Ishikawa (cell line): ENCODE measurements at regions not wholly inside any gene's neighbourhood (a gene's known extent, or its start where the extent isn't known, plus 50 kb on each side); places are given as distances from the start of the nearest gene placed in this dataset.

Experiments
- CEBPB ChIP-seq: IDR thresholded peaks from 2 replicates; pipeline ENCODE4 v1.6.1; 2012
- CREB1 ChIP-seq: IDR thresholded peaks from 2 replicates; pipeline ENCODE4 v1.6.1; 2012; ENCODE audit warnings: low read depth
- EP300 ChIP-seq: IDR thresholded peaks from 2 replicates; pipeline ENCODE4 v1.6.1; 2012; ENCODE audit warnings: borderline replicate concordance
- RAD21 ChIP-seq: IDR thresholded peaks from 2 replicates; pipeline ENCODE4 v1.6.1; 2012; ENCODE audit warnings: low read depth
- TAF1 ChIP-seq: IDR thresholded peaks from 2 replicates; pipeline ENCODE4 v1.6.1; 2012; ENCODE audit warnings: low read depth, mild to moderate bottlenecking
- YY1 ChIP-seq: IDR thresholded peaks from 2 replicates; pipeline ENCODE4 v1.6.1; 2012; ENCODE audit warnings: low read depth
- ZBTB7A ChIP-seq: IDR thresholded peaks from 2 replicates; pipeline ENCODE4 v1.6.1; 2012; ENCODE audit warnings: low read depth
- TF ChIP-seq, protein P1 (sequence below): IDR thresholded peaks from 2 replicates; pipeline ENCODE4 v1.6.1; 2012
- TF ChIP-seq, protein P2 (sequence below): IDR thresholded peaks from 2 replicates; pipeline ENCODE4 v1.6.1; 2012; ENCODE audit warnings: low read depth, mild to moderate bottlenecking
- TF ChIP-seq, protein P3 (sequence below): IDR thresholded peaks from 2 replicates; pipeline ENCODE4 v1.6.1; 2012

DNA sequence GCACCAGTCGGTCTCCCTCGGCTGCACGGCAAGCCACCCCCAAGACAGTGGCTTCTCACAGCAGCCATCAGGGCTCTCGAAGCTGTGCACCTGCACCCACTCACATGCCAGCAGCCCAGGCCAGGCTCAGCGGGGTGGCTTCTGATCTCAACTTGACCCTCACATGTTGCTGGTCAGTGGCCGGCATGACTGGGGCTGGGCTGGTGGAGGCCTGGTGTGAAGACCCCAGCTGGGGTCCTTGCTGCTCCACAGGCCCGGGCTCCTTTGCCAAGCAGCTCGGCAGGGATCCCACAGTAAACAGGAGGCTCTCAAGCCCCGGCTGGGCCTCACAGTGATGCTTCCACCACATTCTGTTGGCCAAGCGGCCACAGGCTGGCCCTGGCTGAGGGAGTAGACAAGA lies 128.2 kb downstream of the BRD1 start:
- TF ChIP-seq YY1 = no peak
- no peak for TF ChIP-seq CREB1
- no peak for TF ChIP-seq CEBPB
- TF ChIP-seq, protein P1, sequence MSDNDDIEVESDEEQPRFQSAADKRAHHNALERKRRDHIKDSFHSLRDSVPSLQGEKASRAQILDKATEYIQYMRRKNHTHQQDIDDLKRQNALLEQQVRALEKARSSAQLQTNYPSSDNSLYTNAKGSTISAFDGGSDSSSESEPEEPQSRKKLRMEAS = no peak
- TF ChIP-seq RAD21 = no peak
- TF ChIP-seq, protein P2, sequence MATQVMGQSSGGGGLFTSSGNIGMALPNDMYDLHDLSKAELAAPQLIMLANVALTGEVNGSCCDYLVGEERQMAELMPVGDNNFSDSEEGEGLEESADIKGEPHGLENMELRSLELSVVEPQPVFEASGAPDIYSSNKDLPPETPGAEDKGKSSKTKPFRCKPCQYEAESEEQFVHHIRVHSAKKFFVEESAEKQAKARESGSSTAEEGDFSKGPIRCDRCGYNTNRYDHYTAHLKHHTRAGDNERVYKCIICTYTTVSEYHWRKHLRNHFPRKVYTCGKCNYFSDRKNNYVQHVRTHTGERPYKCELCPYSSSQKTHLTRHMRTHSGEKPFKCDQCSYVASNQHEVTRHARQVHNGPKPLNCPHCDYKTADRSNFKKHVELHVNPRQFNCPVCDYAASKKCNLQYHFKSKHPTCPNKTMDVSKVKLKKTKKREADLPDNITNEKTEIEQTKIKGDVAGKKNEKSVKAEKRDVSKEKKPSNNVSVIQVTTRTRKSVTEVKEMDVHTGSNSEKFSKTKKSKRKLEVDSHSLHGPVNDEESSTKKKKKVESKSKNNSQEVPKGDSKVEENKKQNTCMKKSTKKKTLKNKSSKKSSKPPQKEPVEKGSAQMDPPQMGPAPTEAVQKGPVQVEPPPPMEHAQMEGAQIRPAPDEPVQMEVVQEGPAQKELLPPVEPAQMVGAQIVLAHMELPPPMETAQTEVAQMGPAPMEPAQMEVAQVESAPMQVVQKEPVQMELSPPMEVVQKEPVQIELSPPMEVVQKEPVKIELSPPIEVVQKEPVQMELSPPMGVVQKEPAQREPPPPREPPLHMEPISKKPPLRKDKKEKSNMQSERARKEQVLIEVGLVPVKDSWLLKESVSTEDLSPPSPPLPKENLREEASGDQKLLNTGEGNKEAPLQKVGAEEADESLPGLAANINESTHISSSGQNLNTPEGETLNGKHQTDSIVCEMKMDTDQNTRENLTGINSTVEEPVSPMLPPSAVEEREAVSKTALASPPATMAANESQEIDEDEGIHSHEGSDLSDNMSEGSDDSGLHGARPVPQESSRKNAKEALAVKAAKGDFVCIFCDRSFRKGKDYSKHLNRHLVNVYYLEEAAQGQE = no peak
- no peak for TF ChIP-seq EP300
- TF ChIP-seq, protein P3, sequence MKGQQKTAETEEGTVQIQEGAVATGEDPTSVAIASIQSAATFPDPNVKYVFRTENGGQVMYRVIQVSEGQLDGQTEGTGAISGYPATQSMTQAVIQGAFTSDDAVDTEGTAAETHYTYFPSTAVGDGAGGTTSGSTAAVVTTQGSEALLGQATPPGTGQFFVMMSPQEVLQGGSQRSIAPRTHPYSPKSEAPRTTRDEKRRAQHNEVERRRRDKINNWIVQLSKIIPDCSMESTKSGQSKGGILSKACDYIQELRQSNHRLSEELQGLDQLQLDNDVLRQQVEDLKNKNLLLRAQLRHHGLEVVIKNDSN = no peak
- TF ChIP-seq ZBTB7A = no peak
- no peak for TF ChIP-seq TAF1
